SK-N-SH (cell line): ENCODE measurements at regions not wholly inside any gene's neighbourhood (a gene's known extent, or its start where the extent isn't known, plus 50 kb on each side); places are given as distances from the start of the nearest gene placed in this dataset.

ENCODE experiments used
- CTCF ChIA-PET: fragments of 300-600, 350-600 bp; formaldehyde crosslinking; extraction: SDS; loops from one replicate; lab custom pipeline; 2021; lab: Yijun Ruan, JAX
- POLR2A ChIA-PET: fragments of 350-600 bp; sonication (Branson Sonifier 250); formaldehyde crosslinking; extraction: SDS; loops from one replicate; lab custom pipeline; 2020; ENCODE audit warnings: antibody characterized with exemption, inconsistent platforms; lab: Yijun Ruan, JAX
- DNase-seq: peaks from one replicate; pipeline ENCODE4 v3.0.0; 2012
- H2AFZ ChIP-seq: fragments of 200-600 bp; sonication (generic); 2 replicates; pipeline ENCODE4 v1.8.1; 2016; ENCODE audit warnings: antibody characterized with exemption, mild to moderate bottlenecking, low read depth
- H3F3A ChIP-seq: fragments of 200-600 bp; sonication (generic); replicated peaks from 2 replicates; pipeline ENCODE3; 2016; ENCODE audit warnings: antibody characterized with exemption, mild to moderate bottlenecking; ENCODE audit not compliant: insufficient read depth
- H3K27ac ChIP-seq, 2 experiments: fragments of 200-500 bp in 1 of 2; fragments of 200-600 bp in 1 of 2; sonication (Bioruptor generic) in 1 of 2; sonication (generic), shearing (Covaris generic) in 1 of 2; 2 replicates each; pipeline versions ENCODE4 v1.5.1 to v1.6.1; 2014 to 2016; ENCODE audit warnings: low read depth in 2 of 2, inconsistent platforms in 1 of 2, low read length in 1 of 2, mild to moderate bottlenecking in 1 of 2, mixed read lengths in 1 of 2
- H3K27me3 ChIP-seq: fragments of 200-600 bp; sonication (generic), shearing (Covaris generic); 2 replicates; pipeline ENCODE4 v1.6.1; 2016; ENCODE audit warnings: mixed run types; ENCODE audit not compliant: insufficient read depth
- H3K36me3 ChIP-seq, 2 experiments: fragments of 200-500 bp in 1 of 2; fragments of 200-600 bp in 1 of 2; sonication (Bioruptor generic) in 1 of 2; sonication (generic) in 1 of 2; replicated peaks in 1 of 2; 2 replicates each; pipeline versions ENCODE3 to v1.5.1; 2014 to 2016; ENCODE audit warnings: low read length in 1 of 2, mild to moderate bottlenecking in 1 of 2; ENCODE audit not compliant: insufficient read depth in 2 of 2, control insufficient read depth in 1 of 2
- H3K4me1 ChIP-seq, 2 experiments: fragments of 200-500 bp in 1 of 2; fragments of 200-600 bp in 1 of 2; sonication (Bioruptor generic) in 1 of 2; sonication (generic), shearing (Covaris generic) in 1 of 2; 2 replicates each; pipeline versions ENCODE4 v1.5.1 to v1.6.1; 2014 to 2016; ENCODE audit warnings: low read depth in 1 of 2, low read length in 1 of 2, mixed run types in 1 of 2; ENCODE audit not compliant: insufficient read depth in 2 of 2, control insufficient read depth in 1 of 2
- H3K4me2 ChIP-seq: fragments of 200-600 bp; sonication (generic), shearing (Covaris generic); 2 replicates; pipeline ENCODE4 v1.6.1; 2017; ENCODE audit warnings: mixed run types
- H3K4me3 ChIP-seq, 2 experiments: fragments of 200-500 bp in 1 of 2; fragments of 200-600 bp in 1 of 2; sonication (Bioruptor generic) in 1 of 2; sonication (generic), shearing (Covaris generic) in 1 of 2; 2 replicates each; pipeline versions ENCODE4 v1.5.1 to v1.8.1; 2014 to 2016; ENCODE audit warnings: low read depth in 2 of 2, inconsistent platforms in 1 of 2, low read length in 1 of 2, mild to moderate bottlenecking in 1 of 2, mixed read lengths in 1 of 2, moderate library complexity in 1 of 2
- H3K79me2 ChIP-seq: fragments of 200-600 bp; sonication (generic); 2 replicates; pipeline ENCODE4 v1.8.1; 2017; ENCODE audit warnings: mild to moderate bottlenecking; ENCODE audit not compliant: insufficient read depth
- H3K9ac ChIP-seq: fragments of 200-600 bp; sonication (generic); 2 replicates; pipeline ENCODE4 v1.6.1; 2017; ENCODE audit warnings: mixed run types
- H3K9me2 ChIP-seq: fragments of 200-600 bp; sonication (generic); 2 replicates; pipeline ENCODE4 v1.6.1; 2017; ENCODE audit warnings: mixed run types
- H3K9me3 ChIP-seq: fragments of 200-600 bp; sonication (generic); 2 replicates; pipeline ENCODE4 v1.6.1; 2017; ENCODE audit warnings: mixed run types, mild to moderate bottlenecking, moderate library complexity
- H4K20me1 ChIP-seq: fragments of 200-600 bp; sonication (generic); 2 replicates; pipeline ENCODE4 v1.6.1; 2017; ENCODE audit warnings: mild to moderate bottlenecking, mixed run types; ENCODE audit not compliant: insufficient read depth
- FOSL2 ChIP-seq: IDR thresholded peaks from 2 replicates; pipeline ENCODE4 v1.4.0; 2012; ENCODE audit warnings: low read depth, mild to moderate bottlenecking, moderate library complexity, borderline replicate concordance
- GABPA ChIP-seq: IDR thresholded peaks from 2 replicates; pipeline ENCODE4 v1.4.0; 2012; ENCODE audit warnings: low read depth, mild to moderate bottlenecking
- JUND ChIP-seq: IDR thresholded peaks from 2 replicates; pipeline ENCODE4 v1.4.0; 2012
- RCOR1 ChIP-seq: fragments of 150-350 bp; IDR thresholded peaks from 2 replicates; pipeline ENCODE4 v1.6.1; 2017; ENCODE audit warnings: antibody characterized with exemption, low read length
- SIN3A ChIP-seq: IDR thresholded peaks from 2 replicates; pipeline ENCODE4 v1.6.1; 2012; ENCODE audit warnings: low read depth, mild to moderate bottlenecking, low read length, moderate library complexity, borderline replicate concordance
- TEAD4 ChIP-seq: IDR thresholded peaks from 2 replicates; pipeline ENCODE4 v1.4.0; 2012; ENCODE audit warnings: mild to moderate bottlenecking, borderline replicate concordance; ENCODE audit not compliant: insufficient read depth
- YY1 ChIP-seq: IDR thresholded peaks from 2 replicates; pipeline ENCODE4 v1.4.0; 2012; ENCODE audit warnings: low read depth, mild to moderate bottlenecking
- WGBS: methylation state at CpG from one replicate; pipeline ENCODE4 v1.1.6; 2017; ENCODE audit warnings: low lambda C conversion rate; 5-methylcytosine and 5-hydroxymethylcytosine counted together
- TF ChIP-seq, protein P1 (sequence below): IDR thresholded peaks from 2 replicates; pipeline ENCODE4 v1.4.0; 2012; ENCODE audit warnings: low read depth, borderline replicate concordance
- TF ChIP-seq, protein P2 (sequence below): fragments of 200-600 bp; sonication (generic); IDR thresholded peaks from 2 replicates; pipeline ENCODE4 v1.6.1; 2017; ENCODE audit warnings: antibody characterized with exemption, mild to moderate bottlenecking, moderate library complexity

DNA sequence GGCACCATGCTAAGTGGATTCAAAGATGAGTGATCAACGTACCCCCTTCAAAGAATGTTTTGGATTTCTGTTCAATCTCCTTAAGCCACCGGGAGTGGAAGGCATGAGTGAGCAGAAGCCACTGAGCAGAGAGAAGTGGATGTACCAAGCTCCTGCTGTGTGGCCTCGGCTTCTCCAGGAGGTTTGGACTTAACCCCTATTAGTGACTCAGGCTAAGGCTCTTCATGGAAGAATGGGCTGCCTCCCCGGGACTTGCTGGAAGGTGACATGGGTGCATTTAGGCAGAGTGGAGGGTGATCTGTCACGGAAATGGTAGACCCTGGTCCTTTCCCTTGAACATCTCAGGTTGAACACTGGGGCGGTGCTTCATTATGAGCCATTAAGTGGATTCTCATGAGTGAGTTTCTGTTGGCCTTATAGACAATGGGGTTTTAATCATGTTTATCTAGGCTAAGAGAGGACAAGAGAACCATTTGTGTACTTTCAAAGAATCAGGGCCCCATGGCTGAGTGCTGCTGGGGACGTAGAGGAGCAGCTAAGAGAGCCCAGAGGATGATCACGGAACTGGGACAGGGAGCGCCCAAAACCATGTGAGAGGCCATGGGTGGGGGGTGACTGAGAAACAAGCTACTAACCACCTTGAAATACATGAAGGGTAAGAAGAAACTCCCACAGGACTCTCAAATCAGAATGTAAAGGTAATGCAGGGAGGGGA is 62.2 kb downstream of the HES1 start:
- H4K20me1 ChIP-seq: no peaks in the 10 kb centered on the region

DNA sequence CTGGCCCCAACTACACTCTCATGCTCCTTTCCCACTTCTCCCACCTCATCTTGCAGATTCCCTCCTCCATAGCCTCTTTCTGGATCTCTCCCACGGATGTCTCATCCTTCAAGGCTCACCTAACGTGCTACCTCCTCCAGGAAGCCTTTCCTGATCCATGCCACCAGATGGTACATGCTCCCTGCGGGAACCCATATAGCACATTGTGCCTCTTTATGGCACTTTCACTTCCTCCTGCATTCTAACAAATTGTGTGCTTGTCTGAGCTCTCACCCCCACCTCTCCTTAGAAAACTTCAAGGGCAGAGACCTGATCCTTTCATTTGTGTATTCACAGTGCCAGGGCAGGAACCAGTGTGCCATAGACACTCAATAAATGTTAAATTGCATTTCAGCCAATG is 63.0 kb downstream of the HES1 start:
- no peak for DNase-seq
- Histone ChIP-seq H3K9me2 (no peaks in the 10 kb centered on the region), H3K36me3 (no peaks in the 10 kb centered on the region), H4K20me1 (no peaks in the 10 kb centered on the region), H3K4me1 (peaks cover 0 to 14% of the 10 kb centered on the region in 2 experiments; a peak in 2 of 4 replicates), H3K4me3 (no peak overlapping the region), H3F3A (no peaks in the 10 kb centered on the region), H2AFZ (no peak overlapping the region), H3K27me3 (no peaks in the 10 kb centered on the region; the same call in 1 of the 2 replicates), H3K9me3 (no peaks in the 10 kb centered on the region), H3K27ac (no peak overlapping the region), H3K9ac (no peak overlapping the region), H3K79me2 (no peaks in the 10 kb centered on the region), H3K4me2 (no peak overlapping the region)
- TF ChIP-seq GABPA (no peak), SIN3A (no peak), JUND (no peak), YY1 (no peak)
- TF ChIP-seq, protein P1, sequence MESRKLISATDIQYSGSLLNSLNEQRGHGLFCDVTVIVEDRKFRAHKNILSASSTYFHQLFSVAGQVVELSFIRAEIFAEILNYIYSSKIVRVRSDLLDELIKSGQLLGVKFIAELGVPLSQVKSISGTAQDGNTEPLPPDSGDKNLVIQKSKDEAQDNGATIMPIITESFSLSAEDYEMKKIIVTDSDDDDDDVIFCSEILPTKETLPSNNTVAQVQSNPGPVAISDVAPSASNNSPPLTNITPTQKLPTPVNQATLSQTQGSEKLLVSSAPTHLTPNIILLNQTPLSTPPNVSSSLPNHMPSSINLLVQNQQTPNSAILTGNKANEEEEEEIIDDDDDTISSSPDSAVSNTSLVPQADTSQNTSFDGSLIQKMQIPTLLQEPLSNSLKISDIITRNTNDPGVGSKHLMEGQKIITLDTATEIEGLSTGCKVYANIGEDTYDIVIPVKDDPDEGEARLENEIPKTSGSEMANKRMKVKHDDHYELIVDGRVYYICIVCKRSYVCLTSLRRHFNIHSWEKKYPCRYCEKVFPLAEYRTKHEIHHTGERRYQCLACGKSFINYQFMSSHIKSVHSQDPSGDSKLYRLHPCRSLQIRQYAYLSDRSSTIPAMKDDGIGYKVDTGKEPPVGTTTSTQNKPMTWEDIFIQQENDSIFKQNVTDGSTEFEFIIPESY: no peak
- TF ChIP-seq, protein P2, sequence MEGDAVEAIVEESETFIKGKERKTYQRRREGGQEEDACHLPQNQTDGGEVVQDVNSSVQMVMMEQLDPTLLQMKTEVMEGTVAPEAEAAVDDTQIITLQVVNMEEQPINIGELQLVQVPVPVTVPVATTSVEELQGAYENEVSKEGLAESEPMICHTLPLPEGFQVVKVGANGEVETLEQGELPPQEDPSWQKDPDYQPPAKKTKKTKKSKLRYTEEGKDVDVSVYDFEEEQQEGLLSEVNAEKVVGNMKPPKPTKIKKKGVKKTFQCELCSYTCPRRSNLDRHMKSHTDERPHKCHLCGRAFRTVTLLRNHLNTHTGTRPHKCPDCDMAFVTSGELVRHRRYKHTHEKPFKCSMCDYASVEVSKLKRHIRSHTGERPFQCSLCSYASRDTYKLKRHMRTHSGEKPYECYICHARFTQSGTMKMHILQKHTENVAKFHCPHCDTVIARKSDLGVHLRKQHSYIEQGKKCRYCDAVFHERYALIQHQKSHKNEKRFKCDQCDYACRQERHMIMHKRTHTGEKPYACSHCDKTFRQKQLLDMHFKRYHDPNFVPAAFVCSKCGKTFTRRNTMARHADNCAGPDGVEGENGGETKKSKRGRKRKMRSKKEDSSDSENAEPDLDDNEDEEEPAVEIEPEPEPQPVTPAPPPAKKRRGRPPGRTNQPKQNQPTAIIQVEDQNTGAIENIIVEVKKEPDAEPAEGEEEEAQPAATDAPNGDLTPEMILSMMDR: no peak
- WGBS: 44% methylated on average over 3 of the region's 3 CpGs
- ChIA-PET CTCF (interaction anchor here (0.8 kb wide), 1 partner anchor 14 kb away, joined by 3 read pairs; no protein-coding TSS in a partner anchor), POLR2A (no interaction called here)

More for the DNA sequence above, 62.2 kb downstream of the HES1 start:
- H3K79me2 ChIP-seq: no peaks in the 10 kb centered on the region
- DNase-seq: no peak
- H3K27ac ChIP-seq: no peak overlapping the region
- H2AFZ ChIP-seq: no peak overlapping the region
- TF ChIP-seq RCOR1: no peak
- TF ChIP-seq TEAD4: no peak
- TF ChIP-seq, protein P1: no peak
- TF ChIP-seq FOSL2: no peak
- TF ChIP-seq GABPA: no peak
- no peak overlapping the region for H3K4me3 ChIP-seq
- no peaks in the 10 kb centered on the region for H3K9me2 ChIP-seq
- H3K27me3 ChIP-seq: no peaks in the 10 kb centered on the region; the same call in 1 of the 2 replicates
- no peaks in the 10 kb centered on the region for H3F3A ChIP-seq
- POLR2A ChIA-PET: no interaction called here
- H3K4me2 ChIP-seq: no peak overlapping the region
- 59% methylated on average over 9 of the region's 9 CpGs for WGBS
- CTCF ChIA-PET: no interaction called here
- H3K4me1 ChIP-seq: peaks cover 0 to 14% of the 10 kb centered on the region in 2 experiments; a peak in 2 of 4 replicates
- H3K9ac ChIP-seq: no peak overlapping the region
- H3K36me3 ChIP-seq: no peaks in the 10 kb centered on the region
- no peaks in the 10 kb centered on the region for H3K9me3 ChIP-seq
